NCI-H774 (cell line): ENCODE measurements at regions not wholly inside any gene's neighbourhood (a gene's known extent, or its start where the extent isn't known, plus 50 kb on each side); places are given as distances from the start of the nearest gene placed in this dataset.
"Not testable (repeated sequence)": the region's sequence is repeated elsewhere in the genome, so short reads cannot be mapped to it uniquely, and the experiment has no call there.

ENCODE experiments used
- DNase-seq: peaks from one replicate; lab custom pipeline; 2025; lab: John Stamatoyannopoulos, UW

DNA sequence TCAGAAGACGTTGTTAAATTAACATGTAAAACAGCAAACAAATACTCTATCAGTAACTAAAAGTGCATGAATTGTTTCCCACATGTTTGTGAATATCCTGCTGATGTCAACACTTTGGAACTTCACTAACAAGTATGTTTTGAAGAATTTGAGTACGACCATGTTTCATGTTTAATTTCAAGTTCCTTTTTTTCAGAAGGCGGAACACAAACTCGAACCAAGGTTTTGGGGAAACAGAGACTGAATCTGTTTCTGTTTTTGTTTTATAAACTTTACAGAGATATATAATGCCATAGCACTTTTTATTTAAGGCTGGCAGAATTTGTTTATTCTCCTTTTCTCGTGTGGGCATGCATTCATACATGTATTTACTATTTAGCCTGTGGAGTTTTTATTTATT, 509.3 kb upstream of the CITED2 start:
- DNase-seq: no peak

DNA sequence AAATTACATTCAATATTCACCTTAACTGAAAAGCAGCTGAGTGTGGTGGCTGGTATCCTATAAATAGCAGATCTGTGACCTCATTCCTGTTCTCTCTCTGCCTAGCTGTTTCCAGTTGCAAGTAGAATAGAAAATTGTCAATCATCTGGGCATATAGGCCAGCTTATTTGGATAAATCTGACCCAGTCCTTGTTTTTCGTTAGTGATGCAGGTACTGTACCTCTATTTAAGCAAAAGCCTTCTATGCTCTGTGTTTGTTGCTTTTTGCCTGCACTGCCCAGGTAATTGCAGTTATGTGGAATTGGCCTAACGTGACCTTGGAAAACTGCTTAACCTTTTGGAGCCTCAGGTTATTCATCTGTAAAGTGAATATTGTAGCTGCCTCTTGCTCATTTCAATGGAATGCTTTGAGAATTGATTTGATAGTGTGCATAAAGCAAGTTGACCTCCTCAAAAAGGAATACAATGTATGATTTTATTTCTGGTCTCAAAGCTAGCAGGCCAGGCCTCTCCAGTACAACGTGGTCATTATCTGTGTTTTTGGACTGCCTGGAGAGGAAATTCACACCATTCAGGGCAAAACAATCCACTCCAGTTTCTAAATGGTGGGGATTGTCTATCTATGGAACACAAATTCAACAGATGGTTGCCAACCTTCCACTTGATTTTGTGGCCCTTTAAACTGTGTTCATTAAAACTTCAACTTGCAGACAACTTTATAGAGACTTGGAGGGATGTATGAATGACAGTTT, 508.7 kb upstream of the CITED2 start:
- DNase-seq: peak; percentile 26

DNA sequence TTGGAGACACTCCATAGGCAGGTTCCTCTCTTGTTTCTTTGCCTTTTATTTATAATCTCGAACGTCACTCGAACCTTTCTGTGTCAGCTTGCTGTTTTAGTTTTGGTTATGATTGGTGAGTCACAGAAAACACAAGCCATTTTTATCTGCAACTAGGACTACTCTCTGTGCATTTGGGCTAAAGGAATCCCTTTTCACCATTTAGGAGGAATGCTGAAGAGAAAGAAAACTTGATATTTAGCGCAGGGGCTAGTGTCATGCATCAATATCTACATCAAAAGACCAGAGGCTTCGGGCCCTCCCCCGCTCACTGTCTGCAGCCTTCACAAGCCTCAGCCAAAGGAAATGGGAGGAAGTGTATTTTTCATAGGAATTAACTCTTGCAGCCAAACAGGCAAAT, 507.8 kb upstream of the CITED2 start:
- no peak for DNase-seq

DNA sequence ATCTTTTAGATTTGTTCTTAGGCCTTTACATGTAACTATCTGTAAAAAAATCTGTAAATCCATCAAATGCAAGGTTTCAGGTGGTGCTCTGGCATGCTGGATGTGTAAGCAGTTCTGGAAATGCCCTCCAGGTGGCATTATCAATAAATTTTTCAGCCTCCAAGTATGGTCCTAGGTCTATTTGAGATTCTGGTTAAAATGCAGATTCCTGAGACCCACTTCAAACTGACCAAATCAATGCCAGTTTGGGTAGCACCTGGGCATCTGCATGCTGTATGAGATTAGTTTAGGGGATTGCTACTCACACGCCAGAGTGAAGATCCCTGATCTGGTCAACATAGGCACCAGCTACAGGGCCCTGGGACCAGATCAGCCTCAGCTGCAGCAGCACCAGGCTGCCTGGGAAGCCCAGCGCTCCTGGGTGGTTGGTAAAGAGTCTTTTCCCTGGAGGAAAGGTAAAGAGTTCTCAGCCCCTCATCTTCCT, 507.3 kb upstream of the CITED2 start:
- DNase-seq: peak; percentile 79

DNA sequence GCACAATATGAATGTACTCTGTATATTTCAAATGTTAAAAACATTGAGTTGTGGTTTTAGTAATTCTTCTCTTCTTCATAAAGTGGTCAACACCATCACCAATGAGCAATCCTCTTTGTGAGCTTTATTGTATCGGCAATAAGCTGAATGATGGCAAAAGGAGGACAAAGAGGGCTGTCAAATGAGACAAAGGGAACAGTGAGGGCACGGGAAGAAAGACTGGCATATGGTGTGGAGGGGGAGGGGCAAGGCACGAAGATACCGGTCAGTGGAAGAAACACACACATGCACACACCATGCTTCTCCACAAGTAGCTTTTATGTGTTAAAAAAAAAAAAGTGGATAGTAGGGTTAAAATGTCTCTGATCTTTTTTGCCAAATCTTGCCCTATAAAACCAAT, 506.8 kb upstream of the CITED2 start:
- peak; percentile 63 for DNase-seq

DNA sequence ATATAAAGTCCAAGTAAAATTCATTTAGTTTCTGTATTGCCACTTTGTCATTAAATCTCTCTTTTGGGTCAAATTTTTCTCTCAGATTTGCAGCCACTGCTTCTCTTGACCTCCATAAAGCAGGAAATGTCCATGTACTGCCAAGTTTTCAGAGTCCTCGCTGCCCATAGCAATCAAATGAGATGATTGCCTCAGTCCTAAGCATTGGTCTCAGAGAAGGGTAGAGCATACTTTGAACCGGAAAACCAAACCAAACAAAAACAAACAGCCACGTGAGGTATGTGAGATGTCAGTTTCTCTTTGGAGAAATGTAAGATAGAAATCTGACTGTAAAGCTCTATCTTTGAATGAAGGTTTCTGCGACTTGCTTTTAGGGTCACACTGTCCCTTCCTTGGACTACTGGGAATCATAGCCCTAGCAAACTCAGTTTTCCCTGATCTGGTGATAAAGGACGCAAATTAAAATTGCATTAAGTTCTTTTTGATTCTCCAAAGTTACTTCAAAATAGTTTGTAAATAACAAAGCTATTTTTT, 505.4 kb upstream of the CITED2 start:
- DNase-seq: no peak

DNA sequence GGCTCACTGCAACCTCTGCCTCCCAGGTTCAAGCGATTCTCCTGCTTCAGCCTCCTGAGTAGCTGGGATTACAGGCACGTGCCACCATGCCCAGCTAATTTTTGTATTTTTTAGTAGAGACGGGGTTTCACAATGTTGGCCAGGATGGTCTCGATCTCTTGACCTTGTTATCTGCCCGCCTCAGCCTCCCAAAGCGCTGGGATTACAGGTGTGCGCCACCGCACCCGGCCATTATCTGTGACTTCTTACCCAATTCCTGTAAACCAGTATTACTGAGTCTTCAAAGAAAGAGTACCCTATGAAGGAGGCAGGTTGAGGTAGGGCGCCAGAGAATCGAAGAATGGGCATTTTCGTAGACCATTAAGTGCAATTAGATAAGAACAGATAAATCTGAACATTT, 504.8 kb upstream of the CITED2 start:
- not testable (repeated sequence) for DNase-seq

DNA sequence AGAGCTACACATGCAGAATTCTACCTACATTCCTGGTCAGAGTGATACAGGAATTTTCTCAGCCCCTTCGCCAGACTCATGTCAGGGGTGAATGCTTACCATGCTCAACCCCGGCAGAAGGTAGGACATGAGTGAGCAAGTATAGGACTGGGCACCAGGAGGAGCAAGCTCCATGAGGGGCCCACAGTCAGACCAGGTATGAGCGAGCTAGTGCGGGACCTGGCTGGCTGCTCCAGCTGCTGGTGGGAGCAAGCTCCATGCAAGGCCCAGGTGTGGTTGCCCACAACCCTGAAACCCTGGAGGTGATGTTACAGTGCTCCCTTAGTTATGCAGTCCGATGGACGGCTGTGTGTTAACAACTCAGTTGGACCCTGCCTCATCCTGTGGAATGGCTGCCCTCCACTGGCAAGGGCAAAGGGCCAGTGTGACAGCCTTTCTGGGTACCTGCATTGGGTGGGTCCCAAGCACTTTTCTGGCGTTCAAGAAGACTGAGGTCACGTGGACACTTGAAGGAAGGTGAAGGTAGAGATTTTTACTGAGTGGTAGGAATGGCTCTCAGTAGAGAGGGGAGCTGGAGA, 503.5 kb upstream of the CITED2 start:
- DNase-seq: no peak

DNA sequence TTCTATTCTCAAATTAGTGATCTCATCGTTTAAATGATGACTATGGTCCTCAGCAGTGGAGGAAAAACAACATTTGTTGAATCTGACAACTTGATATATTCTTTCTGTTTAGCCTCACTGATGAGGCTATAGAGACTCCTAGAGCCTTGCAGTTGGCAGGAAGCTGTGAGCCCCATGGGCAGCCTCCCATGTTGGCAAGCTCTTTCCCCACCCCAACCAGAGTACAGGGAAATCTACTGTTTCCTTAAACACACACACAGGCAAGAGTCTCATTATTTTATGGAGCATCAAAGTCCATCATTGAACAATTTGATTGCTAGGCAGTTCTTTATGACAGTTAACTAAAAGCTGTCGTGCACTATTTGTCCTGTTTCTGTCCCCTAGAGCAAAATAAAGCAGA, 498.2 kb upstream of the CITED2 start:
- no peak for DNase-seq

DNA sequence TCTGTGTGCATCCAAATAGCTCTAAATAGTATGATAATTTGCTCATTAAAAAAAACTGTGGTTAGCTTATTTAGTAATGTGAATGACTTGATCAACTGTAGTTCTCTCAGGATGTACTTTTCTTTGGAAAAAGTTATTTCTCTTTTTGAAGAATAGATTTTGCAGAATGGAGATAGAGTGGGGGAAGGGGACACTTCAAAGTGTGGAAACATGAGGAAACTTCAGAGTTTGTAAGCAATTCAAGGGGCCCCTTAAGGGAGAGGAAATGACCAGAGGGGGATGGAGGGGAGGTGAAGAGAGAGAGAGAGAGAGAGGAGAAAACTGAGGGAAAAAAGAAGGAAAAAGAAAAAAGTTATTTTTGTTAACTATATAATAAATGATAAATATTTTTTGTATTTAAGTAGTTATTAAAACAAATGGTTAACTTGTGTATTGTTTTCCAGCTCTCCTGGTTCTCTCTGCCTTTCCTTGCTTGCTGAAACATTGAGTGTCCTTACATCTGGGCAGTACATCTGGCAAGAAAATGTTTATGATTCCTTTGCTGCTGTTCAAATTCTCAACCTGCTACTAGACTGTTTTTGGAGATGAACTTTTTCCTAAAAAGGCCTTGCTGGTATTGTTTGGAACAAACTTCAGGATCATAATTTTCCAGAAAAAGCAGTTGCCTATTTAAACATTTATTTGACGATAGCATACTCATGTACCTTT, 497.5 kb upstream of the CITED2 start:
- no peak for DNase-seq

DNA sequence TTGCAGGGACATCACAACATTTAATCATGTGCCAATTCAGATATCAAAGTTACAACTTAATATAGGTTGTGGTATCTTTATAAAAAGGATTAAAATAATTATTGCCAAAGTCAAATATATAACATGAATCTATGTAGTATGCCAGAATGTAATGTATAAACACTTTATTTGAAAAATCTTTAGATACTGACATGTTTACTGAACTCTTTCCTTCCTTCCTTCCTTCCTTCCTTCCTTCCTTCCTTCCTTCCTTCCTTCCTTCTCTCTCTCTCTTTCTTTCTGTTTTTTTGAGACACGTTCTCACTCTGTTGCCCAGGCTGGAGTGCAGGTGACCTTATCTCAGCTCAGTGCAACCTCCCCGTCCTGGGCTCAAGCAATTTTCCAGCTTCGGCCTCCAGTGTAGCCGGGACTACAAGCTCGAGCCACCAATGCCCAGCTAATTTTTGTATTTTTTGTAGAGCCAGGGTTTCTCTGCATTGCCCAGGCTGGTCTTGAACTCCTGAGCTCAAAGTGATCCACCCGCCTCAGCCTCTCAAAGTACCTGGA, 496.8 kb upstream of the CITED2 start:
- no peak for DNase-seq

DNA sequence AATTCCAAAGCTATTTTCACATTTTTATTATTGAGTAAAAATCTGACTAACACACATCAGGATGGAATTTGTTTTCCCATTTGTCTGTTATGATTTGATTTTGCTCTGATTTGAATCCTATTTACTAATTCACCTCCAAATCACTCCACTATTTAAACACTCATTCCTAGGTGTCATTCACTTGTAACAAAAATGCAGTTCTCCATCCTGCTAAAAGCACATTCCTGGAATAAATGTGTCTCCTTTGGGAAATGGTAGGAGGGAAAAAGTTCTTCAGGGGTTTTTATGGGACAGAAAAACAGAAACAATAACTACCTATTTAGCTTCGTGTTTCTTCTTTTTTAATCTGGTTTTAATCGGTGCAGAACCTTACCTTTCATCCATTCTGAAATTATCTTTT, 494.1 kb upstream of the CITED2 start:
- DNase-seq: no peak

DNA sequence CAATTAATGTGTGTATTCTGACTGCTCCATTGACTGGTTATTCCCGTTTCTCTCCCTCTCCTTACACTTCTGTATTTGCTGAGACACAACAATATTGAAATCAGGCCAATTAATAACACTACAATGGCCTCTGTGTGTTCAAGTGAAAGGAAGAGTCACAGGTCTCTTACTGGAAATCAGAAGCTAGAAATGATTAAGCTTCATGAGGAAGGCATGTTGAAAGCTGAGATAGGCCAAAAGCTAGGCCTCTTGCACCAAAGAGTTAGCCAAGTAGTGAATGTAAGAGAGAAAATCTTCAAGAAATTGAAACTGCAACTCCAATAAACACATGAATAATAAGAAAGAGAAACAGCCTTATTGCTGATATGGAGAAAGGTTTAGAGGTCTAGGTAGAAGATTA, 489.5 kb upstream of the CITED2 start:
- DNase-seq: no peak

DNA sequence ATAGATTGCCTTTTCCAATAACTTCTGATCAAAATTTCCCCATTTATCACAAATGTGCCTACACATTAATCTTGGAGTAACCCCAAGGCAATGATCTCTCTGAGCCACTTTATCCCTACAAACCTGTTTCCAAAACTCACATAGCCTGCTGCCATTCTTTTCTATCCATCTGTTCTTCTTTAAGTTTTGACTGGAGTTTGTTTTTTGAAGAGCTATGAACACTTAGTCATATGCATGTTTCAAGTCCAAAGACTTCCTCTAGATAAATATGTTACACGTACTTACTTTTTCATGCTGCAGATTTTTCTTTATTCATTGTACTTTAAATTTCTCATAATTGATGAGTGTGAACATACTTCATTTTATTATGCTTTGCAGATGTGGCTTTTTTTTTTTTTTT, 488.9 kb upstream of the CITED2 start:
- no peak for DNase-seq

DNA sequence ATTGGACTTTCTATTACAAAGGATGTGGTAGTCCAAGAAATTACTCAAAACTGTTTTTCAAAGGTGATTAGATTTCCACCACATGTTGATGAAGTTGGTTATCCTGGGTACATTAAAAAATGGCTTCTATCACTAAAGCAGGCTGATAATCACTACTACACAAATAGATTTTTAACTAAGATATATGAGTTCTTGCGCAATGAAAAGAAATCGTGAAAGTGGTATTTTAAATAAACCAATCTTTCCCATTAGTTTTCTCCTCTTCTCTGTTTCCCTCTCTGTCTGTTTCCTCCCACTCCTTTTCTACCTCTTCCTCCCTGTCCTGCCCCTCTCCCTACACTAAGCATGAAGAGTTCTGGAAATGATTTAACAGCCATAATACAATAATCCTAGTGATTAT, 487.9 kb upstream of the CITED2 start:
- no peak for DNase-seq

DNA sequence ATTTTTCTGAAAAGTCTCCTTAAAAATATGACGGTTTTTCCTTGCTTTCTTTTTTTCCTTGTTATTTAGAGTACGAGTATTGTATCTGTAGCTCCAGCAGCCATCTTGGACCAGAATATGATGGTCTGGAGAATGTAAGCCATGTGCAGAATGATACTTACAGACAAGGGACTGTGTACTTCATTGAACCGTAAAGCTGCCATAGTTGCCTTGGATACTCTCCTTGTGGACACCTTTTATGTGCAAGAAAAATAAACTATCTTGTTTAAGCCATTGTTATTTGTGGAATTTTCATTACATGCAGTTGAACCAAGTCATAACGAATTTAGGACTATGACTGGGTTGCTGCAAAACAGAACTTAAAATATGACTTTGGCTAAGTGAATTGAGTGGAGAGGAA, 485.8 kb upstream of the CITED2 start:
- DNase-seq: no peak

DNA sequence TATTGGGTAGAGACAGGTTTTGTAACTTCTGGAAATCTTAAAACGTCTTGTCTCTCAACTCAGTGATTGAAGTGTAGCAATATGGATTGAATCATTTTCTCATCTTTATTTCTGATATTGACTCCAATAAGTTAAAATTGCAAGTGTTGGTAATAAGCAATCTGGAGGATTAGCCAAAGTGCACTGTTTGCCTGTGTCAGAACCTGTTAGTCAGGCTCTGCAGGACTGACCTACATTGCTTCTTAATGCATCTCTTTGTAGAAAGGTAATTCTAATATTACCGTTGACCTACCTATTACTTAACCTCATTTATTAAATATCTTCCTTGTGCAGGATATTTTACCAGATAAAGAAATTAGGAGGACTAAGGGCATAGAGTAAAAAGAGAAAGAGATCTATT, 484.0 kb upstream of the CITED2 start:
- no peak for DNase-seq

DNA sequence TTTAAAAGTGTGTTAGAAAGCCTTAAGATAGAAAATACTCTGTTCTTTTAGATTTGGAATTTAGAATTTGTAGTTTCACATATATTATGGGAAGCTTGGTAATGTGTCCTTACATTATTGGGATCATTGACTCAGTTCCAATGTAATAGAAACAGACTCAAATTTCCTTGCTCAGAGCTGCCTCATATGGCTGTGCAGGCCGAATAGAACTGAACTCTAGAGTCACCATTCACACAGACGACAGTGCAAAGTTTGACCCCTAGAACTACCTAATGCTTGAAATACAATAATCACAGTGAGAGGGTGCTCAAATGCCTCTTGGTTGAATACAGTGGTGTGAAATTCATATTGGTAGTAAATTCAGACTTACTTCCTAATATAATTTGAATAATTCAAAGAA, 482.7 kb upstream of the CITED2 start:
- no peak for DNase-seq

DNA sequence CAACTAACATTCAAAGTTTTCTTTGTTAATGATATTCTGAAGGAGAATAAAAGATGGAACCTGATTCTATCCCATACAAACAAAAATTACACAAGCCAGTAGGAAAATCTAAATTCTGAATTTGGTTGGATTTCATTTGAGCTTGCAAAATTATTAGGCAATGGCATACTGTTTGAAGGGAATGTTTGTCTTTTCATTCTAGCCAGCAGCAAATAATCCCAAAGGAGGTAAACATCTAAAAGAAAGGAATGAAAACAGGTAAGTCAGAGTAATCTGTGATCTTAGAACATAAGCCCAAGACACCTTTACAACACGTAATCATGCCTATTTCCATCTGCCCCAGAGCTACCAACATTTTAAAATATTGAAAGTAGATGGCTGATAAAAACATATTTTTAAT, 482.1 kb upstream of the CITED2 start:
- DNase-seq: no peak

DNA sequence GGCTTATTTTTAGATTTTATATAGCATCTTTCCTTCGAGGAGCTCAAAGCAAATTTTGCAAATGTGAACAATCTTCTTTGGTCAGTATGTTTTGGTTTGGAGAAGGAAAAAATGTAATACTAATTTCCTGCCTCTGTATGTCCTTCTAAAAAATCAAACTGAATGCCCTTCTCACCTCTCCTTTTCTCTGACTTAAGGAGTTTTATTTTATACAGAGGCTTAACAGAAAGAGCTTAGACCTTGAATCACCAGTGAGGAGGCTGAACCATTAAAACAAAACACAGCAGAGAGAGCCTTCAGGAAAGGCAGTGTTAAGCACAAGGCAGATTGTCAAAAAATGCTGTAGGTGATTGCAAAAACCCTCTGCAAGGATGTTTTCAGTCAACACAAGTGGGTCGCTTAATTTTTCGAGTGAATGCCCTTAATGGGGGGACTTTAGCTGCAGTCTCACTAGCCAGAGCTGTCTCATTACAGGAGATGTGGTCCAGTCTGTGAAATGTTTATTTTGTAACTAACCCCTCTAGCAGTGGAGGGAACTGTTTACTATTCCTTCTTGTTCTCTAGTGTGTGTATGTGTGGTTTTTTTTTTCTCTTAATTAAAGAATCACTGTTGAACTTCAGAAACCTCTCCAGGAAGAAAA, 481.3 kb upstream of the CITED2 start:
- peak; percentile 34 for DNase-seq

DNA sequence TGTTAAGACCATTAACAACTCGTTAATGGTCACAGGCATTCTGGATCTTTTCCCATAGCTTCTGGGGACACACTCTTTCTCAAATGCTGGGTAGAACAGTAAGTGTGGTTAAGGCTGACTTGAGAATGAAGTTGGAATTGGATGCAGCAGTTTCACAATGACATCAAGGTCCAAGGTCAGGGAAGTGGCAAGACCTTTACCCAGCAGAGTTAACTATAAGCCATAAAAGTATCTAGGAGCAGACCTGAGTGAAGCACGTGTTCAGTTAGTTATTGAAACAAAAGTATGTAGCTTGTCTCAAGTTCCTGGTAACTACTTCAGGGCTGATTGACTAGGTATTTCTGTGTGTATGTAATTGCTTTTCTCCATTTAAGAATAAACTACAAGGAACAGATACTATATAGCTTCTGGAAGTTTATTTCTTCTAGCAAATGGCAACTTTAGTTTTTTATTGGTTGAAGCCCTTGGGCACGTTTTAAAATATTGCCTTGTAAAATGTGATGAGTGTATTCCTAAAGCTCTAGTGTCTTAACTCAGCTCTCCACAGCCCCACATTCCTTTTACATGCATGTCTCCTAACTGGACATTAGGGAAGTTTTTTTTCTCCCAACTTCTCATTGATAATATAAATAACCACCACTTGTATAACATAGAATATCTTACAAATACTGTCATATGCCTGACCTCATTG, 479.0 kb upstream of the CITED2 start:
- no peak for DNase-seq
